ENCODE measurements at regions not wholly inside any gene's neighbourhood (a gene's known extent, or its start where the extent isn't known, plus 50 kb on each side); places are given as distances from the start of the nearest gene placed in this dataset.

DNA sequence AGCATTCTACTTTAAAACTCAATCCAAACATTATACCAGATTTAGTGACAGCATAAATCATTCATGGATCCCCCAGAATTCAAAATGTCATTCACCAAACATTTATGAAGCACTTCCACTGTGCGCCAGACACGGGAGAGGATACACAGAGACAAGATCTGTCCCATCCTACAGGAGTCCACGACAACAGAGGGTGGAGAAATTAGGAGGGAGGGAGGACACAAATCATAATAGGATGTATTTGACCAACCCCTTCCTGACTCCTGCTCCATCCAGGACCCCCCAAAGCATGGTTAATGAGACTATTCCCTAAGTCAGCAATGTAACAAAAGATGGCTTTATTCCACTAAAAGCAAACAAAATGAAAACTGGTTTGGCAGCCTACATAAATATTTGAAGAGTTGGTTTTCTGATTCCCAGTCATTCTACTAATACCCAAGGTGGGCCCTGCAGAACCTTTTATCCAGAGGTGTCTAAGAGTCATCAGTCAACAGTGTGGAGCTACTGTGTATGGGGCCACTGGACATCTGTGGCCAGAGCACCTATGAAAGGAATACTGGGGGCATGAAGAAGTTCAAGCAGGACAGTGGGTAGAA is 62.8 kb upstream of the DOCK9 start:
- no peak overlapping the region for H3K27ac ChIP-seq (ENCODE audit: low read depth, low read length)
- H3K36me3 ChIP-seq (ENCODE audit: insufficient read depth, low read length) = no peaks in the 10 kb centered on the region
- H2AFZ ChIP-seq (ENCODE audit: low read length, unreplicated experiment) = no peak overlapping the region
- no peaks in the 10 kb centered on the region for H3K27me3 ChIP-seq (ENCODE audit: insufficient read depth, low read length)
- peaks cover 10% of the 10 kb centered on the region for H3K4me1 ChIP-seq (ENCODE audit: control insufficient read depth, insufficient read depth, low read length, unreplicated experiment)
- no peak overlapping the region for H3K4me3 ChIP-seq (ENCODE audit: low read depth, low read length)
- no peaks in the 10 kb centered on the region for H3K79me2 ChIP-seq (ENCODE audit: control insufficient read depth, insufficient read depth, low read length, unreplicated experiment)

DNA sequence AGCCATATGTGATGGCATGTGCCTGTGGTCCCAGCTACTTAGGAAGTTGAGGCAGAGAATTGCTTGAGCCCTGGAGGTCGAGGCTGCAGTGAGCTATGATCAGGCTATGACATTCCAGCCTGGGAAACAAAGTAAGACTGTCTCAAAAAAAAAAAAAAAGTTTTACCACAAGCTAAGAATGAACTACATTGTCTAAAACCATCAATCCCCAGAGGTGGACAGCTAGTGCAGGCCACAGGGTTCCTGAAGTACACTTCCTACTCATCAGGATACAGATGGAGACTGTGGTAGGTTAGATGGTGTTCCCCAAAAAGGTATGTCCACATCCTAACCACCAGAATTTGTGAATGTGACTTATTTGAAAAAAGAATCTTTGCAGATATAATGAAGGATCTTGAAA is 63.5 kb upstream of the DOCK9 start:
- H3K79me2 ChIP-seq (ENCODE audit: control insufficient read depth, insufficient read depth, low read length, unreplicated experiment) = no peaks in the 10 kb centered on the region
- H2AFZ ChIP-seq (ENCODE audit: low read length, unreplicated experiment) = no peak overlapping the region
- no peak overlapping the region for H3K27ac ChIP-seq (ENCODE audit: low read depth, low read length)
- no peak overlapping the region for H3K4me3 ChIP-seq (ENCODE audit: low read depth, low read length)
- peaks cover 17% of the 10 kb centered on the region for H3K4me1 ChIP-seq (ENCODE audit: control insufficient read depth, insufficient read depth, low read length, unreplicated experiment)
- H3K36me3 ChIP-seq (ENCODE audit: insufficient read depth, low read length) = no peaks in the 10 kb centered on the region
- H3K27me3 ChIP-seq (ENCODE audit: insufficient read depth, low read length) = no peaks in the 10 kb centered on the region

DNA sequence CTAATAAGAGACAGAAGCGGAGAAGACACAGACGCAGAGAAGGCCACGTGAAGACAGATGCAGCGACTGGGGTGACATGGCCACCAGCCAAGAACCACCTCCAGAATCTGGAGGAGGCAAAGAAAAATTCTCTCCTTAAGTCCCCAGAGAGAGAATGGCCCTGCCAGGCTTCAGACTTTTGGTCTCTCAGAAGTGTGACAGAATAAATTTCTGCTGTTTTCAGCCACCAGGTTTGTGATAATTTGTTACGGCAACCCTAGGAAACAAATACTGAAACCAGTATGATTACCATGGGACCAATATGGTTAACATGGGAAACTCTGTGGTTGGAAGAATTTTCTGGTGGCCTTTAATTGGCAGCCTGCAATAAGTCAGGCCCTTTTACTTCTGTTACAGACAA is 63.9 kb upstream of the DOCK9 start:
- no peaks in the 10 kb centered on the region for H3K27me3 ChIP-seq (ENCODE audit: insufficient read depth, low read length)

DNA sequence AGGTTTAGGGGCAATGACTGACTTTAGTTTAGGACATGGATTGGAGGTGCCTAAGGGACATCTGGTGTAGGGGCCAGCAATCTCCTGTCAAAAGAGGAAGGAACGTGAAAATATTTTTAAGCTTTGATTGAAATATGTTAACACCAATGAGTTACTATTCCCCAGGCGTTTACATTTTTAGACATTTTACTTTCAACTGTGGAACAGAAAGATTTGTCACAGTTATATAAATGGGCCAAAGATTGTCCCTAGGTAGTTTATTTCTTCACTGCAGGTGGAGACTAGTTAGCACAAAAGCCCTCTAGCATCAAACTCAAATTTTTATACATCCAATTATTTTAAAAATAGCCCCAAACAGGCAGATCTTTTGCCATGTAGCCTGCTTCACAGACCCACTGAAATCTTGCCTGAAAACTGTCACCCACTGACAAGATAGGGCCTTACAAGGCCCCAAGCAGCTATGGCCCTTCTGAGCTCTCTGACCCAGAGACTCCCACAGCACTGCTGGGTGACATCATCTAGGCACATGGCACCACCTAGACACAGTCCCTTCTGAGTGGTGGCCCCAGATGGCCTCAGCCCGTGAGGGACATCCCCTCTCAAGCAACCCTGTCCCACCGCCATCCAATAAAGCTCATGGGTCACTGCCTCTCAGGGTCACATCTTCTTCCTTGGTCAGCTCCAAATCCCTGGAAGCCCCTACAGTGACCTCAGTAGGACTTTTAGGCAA is 64.8 kb upstream of the DOCK9 start:
- H3K27me3 ChIP-seq (ENCODE audit: insufficient read depth, low read length) = no peaks in the 10 kb centered on the region
- no peak overlapping the region for H3K27ac ChIP-seq (ENCODE audit: low read depth, low read length)
- H3K36me3 ChIP-seq (ENCODE audit: insufficient read depth, low read length) = no peaks in the 10 kb centered on the region
- no peak overlapping the region for H2AFZ ChIP-seq (ENCODE audit: low read length, unreplicated experiment)
- H3K79me2 ChIP-seq (ENCODE audit: control insufficient read depth, insufficient read depth, low read length, unreplicated experiment) = no peaks in the 10 kb centered on the region
- no peak overlapping the region for H3K4me3 ChIP-seq (ENCODE audit: low read depth, low read length)
- peaks cover 27% of the 10 kb centered on the region for H3K4me1 ChIP-seq (ENCODE audit: control insufficient read depth, insufficient read depth, low read length, unreplicated experiment)

More for the DNA sequence above, 63.9 kb upstream of the DOCK9 start:
- Histone ChIP-seq H3K27ac (ENCODE audit: low read depth, low read length) (no peak overlapping the region), H2AFZ (ENCODE audit: low read length, unreplicated experiment) (no peak overlapping the region), H3K36me3 (ENCODE audit: insufficient read depth, low read length) (no peaks in the 10 kb centered on the region), H3K4me1 (ENCODE audit: control insufficient read depth, insufficient read depth, low read length, unreplicated experiment) (peaks cover 21% of the 10 kb centered on the region), H3K79me2 (ENCODE audit: control insufficient read depth, insufficient read depth, low read length, unreplicated experiment) (no peaks in the 10 kb centered on the region), H3K4me3 (ENCODE audit: low read depth, low read length) (no peak overlapping the region)

DNA sequence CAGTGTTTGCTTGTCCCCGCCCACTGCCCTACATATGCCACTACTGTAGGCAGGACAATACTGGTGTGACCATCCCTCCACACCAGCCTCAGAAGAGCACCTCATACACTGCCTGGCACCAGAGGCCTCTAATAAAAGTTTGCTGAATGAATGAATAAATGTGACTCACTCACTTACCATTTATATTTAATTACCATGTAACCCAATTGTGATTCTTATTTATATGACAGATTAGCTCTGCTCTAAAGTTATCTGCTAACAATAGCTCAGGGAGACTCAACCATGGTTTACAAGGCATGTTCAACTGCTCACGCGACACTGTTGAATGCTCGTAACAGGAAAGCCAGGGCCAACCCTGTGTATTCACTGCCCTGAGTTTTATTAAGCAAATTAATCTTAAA is 66.0 kb upstream of the DOCK9 start:
- Histone ChIP-seq H3K79me2 (ENCODE audit: control insufficient read depth, insufficient read depth, low read length, unreplicated experiment) (no peaks in the 10 kb centered on the region), H3K36me3 (ENCODE audit: insufficient read depth, low read length) (no peaks in the 10 kb centered on the region), H3K27ac (ENCODE audit: low read depth, low read length) (no peak overlapping the region), H3K27me3 (ENCODE audit: insufficient read depth, low read length) (no peaks in the 10 kb centered on the region), H3K4me1 (ENCODE audit: control insufficient read depth, insufficient read depth, low read length, unreplicated experiment) (peaks cover 27% of the 10 kb centered on the region), H3K4me3 (ENCODE audit: low read depth, low read length) (no peak overlapping the region), H2AFZ (ENCODE audit: low read length, unreplicated experiment) (no peak overlapping the region)

DNA sequence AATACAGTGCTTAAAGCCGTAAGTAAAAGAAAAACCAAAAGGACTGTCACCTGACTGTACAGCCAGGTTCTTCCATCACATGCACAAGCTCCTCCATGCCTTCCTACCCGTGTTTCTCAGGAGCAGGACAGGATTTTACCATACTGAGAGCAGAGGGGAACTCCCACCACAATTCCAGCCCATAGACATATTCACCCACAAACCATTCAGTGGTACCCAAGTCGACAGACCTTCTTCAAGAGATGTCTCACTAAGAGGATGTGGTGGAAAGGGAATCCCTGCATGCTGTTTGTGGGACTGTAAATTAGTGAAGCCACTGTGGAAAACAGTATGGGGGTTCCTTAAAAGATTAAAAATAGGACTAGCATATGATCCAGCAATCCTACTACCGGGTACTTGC is 66.9 kb upstream of the DOCK9 start:
- peaks cover 27% of the 10 kb centered on the region for H3K4me1 ChIP-seq (ENCODE audit: control insufficient read depth, insufficient read depth, low read length, unreplicated experiment)
- no peak overlapping the region for H2AFZ ChIP-seq (ENCODE audit: low read length, unreplicated experiment)
- H3K36me3 ChIP-seq (ENCODE audit: insufficient read depth, low read length) = no peaks in the 10 kb centered on the region
- H3K27ac ChIP-seq (ENCODE audit: low read depth, low read length) = no peak overlapping the region
- H3K4me3 ChIP-seq (ENCODE audit: low read depth, low read length) = no peak overlapping the region
- H3K79me2 ChIP-seq (ENCODE audit: control insufficient read depth, insufficient read depth, low read length, unreplicated experiment) = no peaks in the 10 kb centered on the region
- H3K27me3 ChIP-seq (ENCODE audit: insufficient read depth, low read length) = no peaks in the 10 kb centered on the region

DNA sequence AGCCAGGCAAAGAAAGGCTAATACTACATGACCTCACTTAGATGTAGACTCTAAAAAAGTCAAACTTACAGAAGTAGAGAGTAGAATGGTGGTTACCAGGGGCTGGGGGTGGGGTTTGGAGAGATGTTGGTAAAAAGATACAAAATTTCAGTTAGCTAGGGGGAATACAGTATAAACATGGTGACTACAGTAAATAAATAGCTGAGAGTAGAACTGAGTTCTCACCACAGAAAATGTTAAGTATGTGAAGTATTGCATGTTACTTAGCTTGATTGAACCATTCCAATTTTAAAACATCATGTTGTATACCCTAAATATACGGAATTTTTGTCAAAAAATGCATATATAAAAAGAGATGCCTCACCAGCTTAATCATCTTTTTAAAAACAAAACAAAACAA is 67.5 kb upstream of the DOCK9 start:
- no peak overlapping the region for H3K4me3 ChIP-seq (ENCODE audit: low read depth, low read length)
- no peaks in the 10 kb centered on the region for H3K27me3 ChIP-seq (ENCODE audit: insufficient read depth, low read length)
- H3K4me1 ChIP-seq (ENCODE audit: control insufficient read depth, insufficient read depth, low read length, unreplicated experiment) = peaks cover 24% of the 10 kb centered on the region

DNA sequence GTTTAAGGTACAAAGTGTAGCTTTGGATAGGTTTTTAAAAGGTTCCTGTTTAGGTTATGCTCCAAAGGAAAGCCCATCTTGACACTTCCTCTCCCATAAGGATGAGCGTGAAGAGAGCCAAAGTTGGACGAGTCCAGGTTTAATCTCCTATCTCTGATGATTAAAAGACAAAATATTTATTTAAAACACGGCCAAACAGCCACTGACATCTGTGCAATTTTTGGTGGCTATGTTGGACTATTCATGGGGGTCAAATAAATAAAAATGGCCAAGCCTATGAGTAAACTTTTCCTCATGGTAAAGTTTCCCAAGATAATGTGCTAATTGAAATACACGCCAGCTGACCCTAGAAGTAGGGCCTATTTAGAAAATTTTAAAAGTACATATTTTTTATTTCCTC is 69.0 kb upstream of the DOCK9 start:
- Histone ChIP-seq H2AFZ (ENCODE audit: low read length, unreplicated experiment) (peak overlapping the region; percentile 93), H3K36me3 (ENCODE audit: insufficient read depth, low read length) (no peaks in the 10 kb centered on the region), H3K79me2 (ENCODE audit: control insufficient read depth, insufficient read depth, low read length, unreplicated experiment) (no peaks in the 10 kb centered on the region), H3K4me1 (ENCODE audit: control insufficient read depth, insufficient read depth, low read length, unreplicated experiment) (peaks cover 24% of the 10 kb centered on the region), H3K27ac (ENCODE audit: low read depth, low read length) (peak overlapping the region; percentile 74), H3K27me3 (ENCODE audit: insufficient read depth, low read length) (no peaks in the 10 kb centered on the region), H3K4me3 (ENCODE audit: low read depth, low read length) (peak overlapping the region; percentile 57)

More for the DNA sequence above, 67.5 kb upstream of the DOCK9 start:
- H3K79me2 ChIP-seq (ENCODE audit: control insufficient read depth, insufficient read depth, low read length, unreplicated experiment) = no peaks in the 10 kb centered on the region
- no peak overlapping the region for H2AFZ ChIP-seq (ENCODE audit: low read length, unreplicated experiment)
- H3K27ac ChIP-seq (ENCODE audit: low read depth, low read length) = peak overlapping the region; percentile 74; the same call in 1 of the 2 replicates
- no peaks in the 10 kb centered on the region for H3K36me3 ChIP-seq (ENCODE audit: insufficient read depth, low read length)

DNA sequence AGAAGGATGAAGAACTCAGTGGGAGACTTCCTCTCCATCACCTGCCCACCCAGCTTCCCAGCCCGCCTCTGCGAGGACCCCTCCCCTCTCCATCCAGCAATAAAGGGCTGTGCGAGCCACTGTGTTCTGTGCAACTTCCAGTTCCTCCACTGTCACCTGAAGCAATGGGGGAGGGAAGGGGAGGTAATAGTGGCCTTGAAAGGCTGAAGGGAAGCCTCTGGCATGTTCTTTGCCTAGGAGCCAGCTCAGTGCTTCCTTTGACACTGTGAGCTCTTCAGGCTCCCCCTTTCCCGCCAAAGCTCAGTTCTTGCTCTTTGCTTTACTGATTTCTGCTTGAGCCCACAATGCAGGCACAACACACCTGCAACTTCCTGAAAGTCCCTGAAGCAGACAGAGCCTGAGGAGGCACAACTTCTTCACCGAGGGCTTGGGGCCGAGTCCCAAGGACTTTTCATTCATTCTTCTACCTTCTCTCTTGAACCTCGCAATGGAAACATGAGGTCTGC is 73.2 kb upstream of the DOCK9 start:
- Histone ChIP-seq H3K36me3 (ENCODE audit: insufficient read depth, low read length) (no peaks in the 10 kb centered on the region), H3K27me3 (ENCODE audit: insufficient read depth, low read length) (no peaks in the 10 kb centered on the region), H3K27ac (ENCODE audit: low read depth, low read length) (no peak overlapping the region), H3K4me3 (ENCODE audit: low read depth, low read length) (no peak overlapping the region), H3K79me2 (ENCODE audit: control insufficient read depth, insufficient read depth, low read length, unreplicated experiment) (no peaks in the 10 kb centered on the region), H2AFZ (ENCODE audit: low read length, unreplicated experiment) (no peak overlapping the region), H3K4me1 (ENCODE audit: control insufficient read depth, insufficient read depth, low read length, unreplicated experiment) (peaks cover 17% of the 10 kb centered on the region)

DNA sequence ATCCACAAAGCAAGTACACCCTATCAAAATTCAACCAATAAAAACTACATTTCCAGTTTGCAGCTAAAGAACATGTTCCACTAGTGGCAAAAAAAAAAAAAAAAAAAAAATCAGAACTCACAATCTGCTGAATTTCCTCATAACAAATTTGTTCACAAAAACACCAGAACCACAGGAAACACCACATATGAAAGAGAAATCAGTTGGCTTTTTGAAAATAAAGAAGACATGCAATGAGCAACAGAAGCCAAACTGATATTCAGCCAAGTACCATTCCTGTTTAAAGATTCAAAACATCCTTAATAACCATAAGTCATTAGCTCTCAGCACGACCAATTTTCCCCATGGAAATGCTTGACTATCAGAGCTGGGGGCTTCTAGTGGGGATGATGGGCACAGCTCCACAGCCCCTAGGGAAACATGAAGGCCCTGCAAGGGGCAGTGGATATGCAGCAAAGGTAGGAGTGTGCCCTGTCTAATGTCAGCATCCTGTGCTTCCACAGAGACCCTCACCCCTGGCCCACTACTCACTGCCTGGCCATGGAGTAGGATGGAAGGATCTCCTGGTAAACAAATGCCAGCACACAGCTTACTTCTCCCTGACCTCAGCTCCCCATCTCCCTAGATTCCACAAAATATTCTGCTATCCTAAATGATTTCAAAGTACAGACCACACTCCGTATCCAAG is 74.0 kb upstream of the DOCK9 start:
- Histone ChIP-seq H3K36me3 (ENCODE audit: insufficient read depth, low read length) (no peaks in the 10 kb centered on the region), H2AFZ (ENCODE audit: low read length, unreplicated experiment) (no peak overlapping the region), H3K79me2 (ENCODE audit: control insufficient read depth, insufficient read depth, low read length, unreplicated experiment) (no peaks in the 10 kb centered on the region), H3K27me3 (ENCODE audit: insufficient read depth, low read length) (no peaks in the 10 kb centered on the region), H3K4me1 (ENCODE audit: control insufficient read depth, insufficient read depth, low read length, unreplicated experiment) (peaks cover 15% of the 10 kb centered on the region), H3K27ac (ENCODE audit: low read depth, low read length) (no peak overlapping the region), H3K4me3 (ENCODE audit: low read depth, low read length) (no peak overlapping the region)

Data from ACC112 (cell line).